ENCODE measurements at regions not wholly inside any gene's neighbourhood (a gene's known extent, or its start where the extent isn't known, plus 50 kb on each side); places are given as distances from the start of the nearest gene placed in this dataset.

DNA sequence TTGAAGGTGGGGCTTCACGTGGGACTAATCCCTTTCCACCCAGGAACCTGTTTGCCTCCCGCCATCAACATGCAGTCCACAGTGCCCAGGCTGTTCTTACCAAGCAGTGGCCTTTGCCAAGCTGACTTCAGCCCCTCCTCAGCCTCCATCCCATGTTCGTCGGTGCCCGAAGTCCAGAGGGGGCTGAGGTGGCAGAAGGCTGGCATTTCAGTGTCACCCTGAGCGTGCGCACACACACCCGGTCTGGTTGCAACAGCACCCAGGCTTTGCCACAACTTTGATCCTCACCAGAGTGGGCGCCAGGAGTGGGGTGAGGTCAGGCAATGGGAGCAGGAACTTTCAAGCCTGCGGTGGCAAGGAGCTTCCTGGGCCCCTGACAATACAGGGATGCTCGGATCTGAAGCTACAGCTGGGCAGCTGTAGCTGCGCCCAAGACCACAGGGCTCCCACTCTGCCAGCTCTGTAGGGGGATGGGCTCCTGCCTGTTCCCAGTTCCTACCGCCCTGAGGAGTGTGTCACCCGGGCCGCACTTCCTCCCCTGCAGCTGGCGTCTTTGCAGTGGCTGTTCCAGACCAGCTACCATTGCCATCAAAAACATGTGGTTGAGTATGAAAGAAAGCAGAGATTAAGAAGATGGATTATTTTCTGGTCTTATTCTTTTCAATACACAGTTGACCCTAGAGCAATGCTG lies 428.0 kb downstream of the EPHA5 start:
- TF ChIP-seq, protein P1, sequence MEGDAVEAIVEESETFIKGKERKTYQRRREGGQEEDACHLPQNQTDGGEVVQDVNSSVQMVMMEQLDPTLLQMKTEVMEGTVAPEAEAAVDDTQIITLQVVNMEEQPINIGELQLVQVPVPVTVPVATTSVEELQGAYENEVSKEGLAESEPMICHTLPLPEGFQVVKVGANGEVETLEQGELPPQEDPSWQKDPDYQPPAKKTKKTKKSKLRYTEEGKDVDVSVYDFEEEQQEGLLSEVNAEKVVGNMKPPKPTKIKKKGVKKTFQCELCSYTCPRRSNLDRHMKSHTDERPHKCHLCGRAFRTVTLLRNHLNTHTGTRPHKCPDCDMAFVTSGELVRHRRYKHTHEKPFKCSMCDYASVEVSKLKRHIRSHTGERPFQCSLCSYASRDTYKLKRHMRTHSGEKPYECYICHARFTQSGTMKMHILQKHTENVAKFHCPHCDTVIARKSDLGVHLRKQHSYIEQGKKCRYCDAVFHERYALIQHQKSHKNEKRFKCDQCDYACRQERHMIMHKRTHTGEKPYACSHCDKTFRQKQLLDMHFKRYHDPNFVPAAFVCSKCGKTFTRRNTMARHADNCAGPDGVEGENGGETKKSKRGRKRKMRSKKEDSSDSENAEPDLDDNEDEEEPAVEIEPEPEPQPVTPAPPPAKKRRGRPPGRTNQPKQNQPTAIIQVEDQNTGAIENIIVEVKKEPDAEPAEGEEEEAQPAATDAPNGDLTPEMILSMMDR (IDR thresholded peaks at IDR 0.05) = no peak
- no peak for TF ChIP-seq POLR2AphosphoS5 (IDR thresholded peaks at IDR 0.05)
- no peak for TF ChIP-seq POLR2A (IDR thresholded peaks at IDR 0.05; ENCODE audit: low read depth)
- TF ChIP-seq EP300 (IDR thresholded peaks at IDR 0.05) = no peak
